GM19397 (cell line): ENCODE measurements at regions not wholly inside any gene's neighbourhood (a gene's known extent, or its start where the extent isn't known, plus 50 kb on each side); places are given as distances from the start of the nearest gene placed in this dataset.
"Not testable (repeated sequence)": the region's sequence is repeated elsewhere in the genome, so short reads cannot be mapped to it uniquely, and the experiment has no call there.

Experiments
- ATAC-seq: cut with Tn5 transposase; IDR thresholded peaks from one replicate; pipeline ENCODE4 v1.9.1; 2021; ENCODE audit warnings: mild to moderate bottlenecking, moderate library complexity; ENCODE audit not compliant: unreplicated experiment

DNA sequence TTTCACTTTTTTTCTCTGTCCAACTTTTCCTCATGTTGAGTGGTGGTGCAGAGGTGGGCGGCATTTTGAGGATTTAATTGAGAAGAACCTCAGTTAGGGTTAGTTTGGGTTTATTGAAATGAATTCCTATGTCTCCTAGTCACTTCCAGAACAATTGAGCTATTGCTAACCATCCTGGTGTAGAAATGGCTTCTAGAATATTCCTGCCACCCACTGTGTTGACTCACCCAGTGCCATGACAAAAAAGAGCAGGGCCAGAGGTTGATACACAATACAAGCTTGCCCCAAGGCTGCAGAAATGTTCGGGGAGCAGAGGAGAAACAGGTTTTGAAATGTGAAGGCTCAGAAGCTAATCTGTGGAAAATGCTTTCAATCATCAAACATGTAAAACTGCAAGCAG lies 167.1 kb upstream of the TRIB2 start:
- ATAC-seq = no peak

GRCh38 chr2:12552092-12552491 lies 164.6 kb upstream of the TRIB2 start:
- ATAC-seq = no peak

DNA sequence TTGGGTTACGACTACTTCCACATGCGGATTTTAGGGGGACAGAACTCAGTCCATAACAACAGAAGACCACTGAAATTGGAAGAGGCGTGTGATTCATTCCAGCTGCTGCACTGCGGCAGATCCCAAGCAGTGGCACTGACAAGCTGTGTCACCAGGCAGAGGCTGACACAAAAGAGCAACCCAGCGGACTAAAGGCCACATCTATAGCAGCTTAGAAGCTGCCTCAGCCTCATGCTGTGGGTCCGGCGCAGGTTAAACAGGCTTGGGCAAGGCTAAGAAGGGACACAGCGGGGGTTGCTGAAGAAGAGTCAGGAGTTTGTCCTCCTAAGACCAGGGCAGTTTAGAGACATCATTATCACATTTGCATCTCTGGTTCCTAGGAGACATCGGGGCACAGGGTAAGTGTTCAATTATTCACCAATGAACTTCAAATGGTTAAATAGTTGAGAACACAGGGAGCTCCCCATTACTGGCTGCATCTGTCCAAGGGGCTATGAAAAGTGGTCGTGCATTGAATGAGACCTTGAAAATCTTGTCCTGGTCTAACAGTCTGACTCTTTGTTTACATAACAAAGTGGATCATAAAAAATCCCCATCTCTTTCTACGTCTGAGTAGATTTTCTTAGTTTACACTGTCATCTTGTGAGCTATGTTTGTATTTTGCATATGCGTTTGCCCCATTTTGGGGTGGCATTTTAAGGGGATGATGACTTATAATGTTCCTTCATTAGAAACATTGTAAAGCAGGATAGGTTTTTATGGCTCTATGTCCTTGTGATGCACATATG lies 162.3 kb upstream of the TRIB2 start:
- ATAC-seq = no peak

DNA sequence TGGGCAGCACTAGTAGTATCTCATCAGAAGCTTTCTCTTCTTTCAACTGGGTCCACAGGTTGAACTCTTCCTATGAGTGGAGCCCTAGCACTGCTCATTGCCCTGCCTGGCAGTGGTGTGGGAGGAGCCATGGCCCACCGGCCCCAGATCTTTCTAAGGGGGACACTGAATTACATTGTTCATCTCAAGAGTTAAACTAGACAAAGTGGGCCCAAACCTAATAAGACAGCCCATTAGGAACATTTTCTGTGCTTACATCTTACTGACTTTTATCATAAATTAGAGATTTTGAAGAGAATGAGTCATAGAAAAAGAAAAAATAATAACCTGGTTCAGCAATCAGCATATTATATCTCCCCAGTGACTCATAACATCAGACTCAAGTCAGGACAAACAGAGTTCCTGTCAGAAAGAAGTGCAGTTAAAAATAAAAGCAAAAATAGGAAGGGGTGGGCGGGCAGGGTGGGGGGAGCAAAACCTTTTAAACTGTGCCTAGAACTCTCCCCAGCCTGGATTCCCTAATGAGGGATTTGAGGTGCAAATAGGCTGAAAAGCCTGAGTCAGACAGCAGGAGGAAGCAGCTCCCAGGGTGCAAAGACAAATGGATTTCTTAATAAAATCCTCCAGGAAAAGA lies 161.6 kb upstream of the TRIB2 start:
- ATAC-seq = no peak

DNA sequence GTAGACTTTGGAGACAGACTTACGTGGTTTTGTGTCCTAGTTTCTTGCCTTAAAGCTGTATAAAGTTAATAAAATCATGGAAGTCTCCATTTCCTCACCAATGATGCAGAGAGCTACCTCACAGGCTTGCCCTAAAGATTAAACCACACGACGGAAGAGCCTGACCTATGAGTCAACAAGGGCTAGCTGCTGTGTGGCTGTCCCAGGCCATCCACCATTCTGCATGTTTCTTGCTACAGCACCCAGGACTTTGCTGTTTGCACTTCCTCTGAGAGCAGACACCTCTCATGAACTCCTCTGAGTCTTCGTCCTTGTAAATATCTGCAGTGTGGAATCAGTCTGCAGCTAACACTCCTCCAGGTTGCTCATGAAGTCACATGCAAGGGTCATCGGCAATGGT lies 160.0 kb upstream of the TRIB2 start:
- ATAC-seq = no peak

DNA sequence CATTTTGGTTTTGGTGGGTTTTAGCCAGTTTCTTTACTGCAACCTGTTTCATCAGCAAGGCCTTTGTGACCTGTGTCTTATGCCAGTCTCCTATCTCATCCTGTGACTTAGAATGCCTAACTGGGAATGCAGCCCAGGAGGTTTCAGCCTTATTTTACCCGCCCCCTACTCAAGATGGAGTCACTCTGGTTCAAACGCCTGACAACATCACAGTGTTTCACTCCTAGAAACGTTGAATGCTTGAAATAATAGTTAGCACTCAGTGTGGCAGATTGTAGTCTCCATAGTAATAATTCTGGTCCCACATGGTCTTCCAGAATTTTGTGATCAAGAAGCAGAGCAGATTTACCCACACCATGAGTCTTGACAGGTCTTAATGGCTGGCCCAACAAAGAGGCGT lies 159.0 kb upstream of the TRIB2 start:
- ATAC-seq = no peak

DNA sequence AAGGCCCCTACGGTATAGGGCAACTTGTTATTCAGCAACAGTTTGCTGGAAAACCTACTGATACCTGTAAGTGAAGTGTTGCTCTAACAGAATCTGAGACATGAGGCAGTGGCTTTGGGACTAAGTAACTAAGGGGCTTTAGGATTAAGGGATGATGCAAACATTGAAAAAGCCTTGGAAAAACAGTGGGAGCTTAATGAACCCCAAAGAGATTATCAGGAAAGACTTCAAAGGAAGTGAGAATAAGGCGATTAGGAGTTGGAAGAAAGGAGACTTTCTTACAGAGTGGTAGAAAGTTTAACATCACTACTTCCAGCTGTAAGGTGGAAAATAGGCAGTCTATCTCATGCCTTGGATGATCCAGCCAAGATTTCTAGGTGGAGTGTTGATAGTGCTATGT lies 158.2 kb upstream of the TRIB2 start:
- ATAC-seq = no peak

- ATAC-seq = no peak
Measured at GRCh38 chr2:12560618-12561017, 156.1 kb upstream of the TRIB2 start.

DNA sequence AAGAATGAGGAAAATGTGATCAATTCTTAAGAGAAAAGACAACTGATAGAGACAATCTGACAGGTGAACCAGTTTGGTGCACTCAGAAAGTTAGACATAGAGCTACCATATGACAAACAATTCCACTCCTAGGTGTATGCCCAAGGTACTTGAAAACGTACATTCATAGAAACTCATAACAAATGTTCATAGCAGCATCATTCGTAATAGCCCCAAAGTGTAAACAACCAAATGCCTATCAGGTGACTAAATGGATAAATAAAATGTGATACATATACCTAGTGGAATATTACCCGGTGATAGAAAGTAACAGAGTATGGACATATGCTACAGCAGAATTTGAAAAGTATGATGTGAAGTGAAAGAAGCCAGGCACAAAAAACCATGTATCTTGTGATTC lies 149.3 kb upstream of the TRIB2 start:
- ATAC-seq = no peak

DNA sequence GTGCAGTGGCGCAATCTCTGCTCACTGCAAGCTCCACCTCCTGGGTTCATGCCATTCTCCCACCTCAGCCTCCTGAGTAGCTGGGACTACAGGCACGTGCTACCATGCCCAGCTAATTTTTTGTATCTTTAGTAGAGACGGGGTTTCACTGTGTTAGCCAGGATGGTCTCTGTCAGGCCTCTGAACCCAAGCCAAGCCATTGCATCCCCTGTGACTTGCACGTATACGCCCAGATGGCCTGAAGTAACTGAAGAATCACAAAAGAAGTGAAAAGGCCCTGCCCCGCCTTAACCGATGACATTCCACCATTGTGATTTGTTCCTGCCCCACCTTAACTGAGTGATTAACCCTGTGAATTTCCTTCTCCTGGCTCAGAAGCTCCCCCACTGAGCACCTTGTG lies 147.2 kb upstream of the TRIB2 start:
- ATAC-seq = not testable (repeated sequence)

- not testable (repeated sequence) for ATAC-seq
Measured at GRCh38 chr2:12569929-12570328, 146.8 kb upstream of the TRIB2 start.

GRCh38 chr2:12577091-12577490 lies 139.6 kb upstream of the TRIB2 start:
- no peak for ATAC-seq

DNA sequence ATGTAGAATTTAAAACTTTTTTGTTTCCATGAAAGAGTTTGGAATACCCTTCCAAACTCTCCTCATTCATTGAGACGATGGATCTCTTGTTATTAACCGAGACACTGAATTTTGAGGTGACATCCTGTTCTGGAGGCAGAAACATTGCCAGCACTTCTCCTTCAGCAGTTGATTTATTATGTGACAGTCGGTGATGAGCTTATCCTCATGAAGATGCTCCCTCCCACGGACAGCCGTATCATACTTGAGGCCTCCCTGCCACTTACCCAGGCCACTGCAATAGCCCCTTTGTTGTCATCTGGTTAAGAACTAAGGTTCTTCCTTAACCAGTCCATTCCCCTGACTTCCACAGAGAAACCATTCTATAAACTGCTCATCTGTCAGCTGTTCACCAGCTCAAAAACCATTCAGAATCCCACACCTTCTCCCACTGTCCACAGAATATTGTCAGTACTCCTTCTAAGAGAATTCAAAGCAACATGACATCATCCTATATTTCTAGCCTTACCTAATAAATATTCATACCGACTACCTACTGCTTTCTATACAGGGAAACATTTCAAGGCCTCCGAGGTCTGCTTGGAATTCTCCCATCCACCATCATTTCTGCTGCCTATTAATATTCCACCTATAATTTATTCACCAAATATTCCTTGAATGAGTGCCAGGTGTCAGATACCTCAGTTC lies 139.0 kb upstream of the TRIB2 start:
- no peak for ATAC-seq

DNA sequence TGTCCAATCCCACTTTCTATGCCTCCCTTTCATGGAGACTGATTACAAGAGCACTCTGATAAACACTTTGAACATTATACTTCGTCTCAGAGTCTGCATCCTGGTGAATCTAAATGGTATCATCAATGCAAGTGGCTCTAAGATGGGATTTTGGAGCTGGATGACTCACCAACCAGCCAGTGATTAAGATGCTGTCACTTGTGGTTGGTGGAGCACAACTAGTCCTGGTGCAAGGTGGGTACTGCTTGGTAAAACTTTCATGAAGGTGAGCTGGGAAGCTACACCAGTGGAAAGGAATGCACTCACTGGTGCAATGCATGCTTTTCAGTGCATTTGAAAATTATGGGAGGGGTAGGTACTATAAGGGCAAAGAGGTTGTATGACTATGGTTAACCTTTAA lies 137.7 kb upstream of the TRIB2 start:
- no peak for ATAC-seq

DNA sequence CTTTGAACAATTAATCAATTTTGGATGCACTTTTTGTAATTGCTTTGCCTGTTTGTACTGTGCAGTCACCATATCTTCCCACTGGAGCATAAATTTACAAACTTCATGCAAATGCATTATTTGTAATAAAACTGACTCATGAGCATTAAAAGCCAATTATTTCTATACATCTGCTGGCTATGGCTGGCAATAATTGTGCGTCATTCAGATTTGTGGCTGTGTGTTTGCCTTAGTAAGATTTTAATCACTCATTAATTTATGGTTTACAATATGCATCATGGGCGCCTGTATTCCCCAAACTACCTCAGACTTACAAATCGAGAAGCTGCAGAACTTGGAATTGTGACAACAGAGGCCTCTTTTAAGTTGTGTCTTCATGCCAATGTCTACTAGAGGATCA lies 132.4 kb upstream of the TRIB2 start:
- no peak for ATAC-seq

DNA sequence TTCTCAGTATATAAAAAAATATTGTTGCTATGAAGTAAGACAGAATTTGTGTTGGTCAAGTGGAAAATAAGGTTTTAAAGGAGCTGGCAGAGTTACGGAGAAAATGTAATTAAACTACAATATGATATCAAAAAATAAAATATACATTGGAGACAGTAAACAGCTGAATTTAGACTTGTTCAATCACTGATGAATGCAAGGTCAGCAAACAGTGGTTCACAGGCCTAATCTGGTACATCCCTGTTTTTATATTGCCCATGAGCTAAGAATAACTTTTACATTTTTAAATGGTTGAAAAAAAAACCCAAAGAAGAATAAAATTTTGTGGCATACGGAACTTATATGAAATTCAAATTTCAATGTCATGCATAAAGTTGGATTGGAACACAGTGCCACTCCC lies 131.0 kb upstream of the TRIB2 start:
- ATAC-seq = no peak

- no peak for ATAC-seq
Measured at GRCh38 chr2:12587228-12587627, 129.5 kb upstream of the TRIB2 start.

GRCh38 chr2:12587729-12588522 lies 128.8 kb upstream of the TRIB2 start:
- ATAC-seq = peak; percentile 77

DNA sequence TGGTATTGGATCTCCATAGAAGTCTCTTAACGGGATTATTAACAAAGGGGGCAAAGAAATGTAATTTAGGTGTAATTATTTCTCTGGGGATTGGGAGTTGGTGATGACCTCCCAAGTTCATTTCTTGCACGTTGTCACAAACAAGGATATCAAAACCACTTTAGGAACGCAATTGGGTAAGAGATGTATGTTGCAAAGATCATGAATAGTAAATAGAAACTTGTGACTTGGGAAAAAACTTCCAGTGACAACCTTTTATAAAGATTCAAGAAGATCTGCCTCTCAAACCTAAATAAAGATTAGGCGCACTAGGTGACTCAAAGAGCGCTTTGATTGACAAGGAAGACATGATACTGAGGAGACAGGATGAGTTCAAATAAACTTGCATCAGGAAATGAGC lies 127.8 kb upstream of the TRIB2 start:
- ATAC-seq = no peak

GRCh38 chr2:12589802-12590320 lies 126.9 kb upstream of the TRIB2 start:
- no peak for ATAC-seq

GRCh38 chr2:12592296-12592695 lies 124.4 kb upstream of the TRIB2 start:
- no peak for ATAC-seq
